ENCODE measurements at regions not wholly inside any gene's neighbourhood (a gene's known extent, or its start where the extent isn't known, plus 50 kb on each side); places are given as distances from the start of the nearest gene placed in this dataset.

DNA sequence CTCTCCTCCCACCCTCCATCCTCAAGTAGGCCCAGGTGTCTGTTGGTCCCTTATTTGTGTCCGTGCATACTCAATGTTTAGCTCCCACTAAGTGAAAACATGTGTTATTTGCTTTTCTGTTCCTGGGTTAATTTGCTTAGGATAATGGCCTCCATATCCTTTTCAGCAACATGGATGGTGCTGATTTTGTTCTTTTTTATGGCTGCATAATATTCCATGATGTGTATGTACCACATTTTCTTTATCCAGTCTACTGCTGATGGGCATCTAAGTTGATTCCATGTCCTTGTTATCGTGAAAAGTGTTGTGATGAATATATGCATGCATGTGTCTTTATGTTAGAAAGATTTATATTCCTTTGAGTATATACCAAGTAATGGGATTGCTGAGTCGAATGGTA is 314.9 kb upstream of the IRAK1BP1 start:
- Mint-ChIP-seq H3K9me3 (ENCODE audit: low read depth) (peaks cover 24% of the 10 kb centered on the region), H3K4me3 (ENCODE audit: unreplicated experiment) (no peak overlapping the region), H3K27ac (ENCODE audit: unreplicated experiment) (no peak overlapping the region), H3K4me1 (ENCODE audit: low read depth) (no peaks in the 10 kb centered on the region), H3K36me3 (ENCODE audit: low read depth) (peaks cover 2% of the 10 kb centered on the region), H3K27me3 (ENCODE audit: low read depth) (no peaks in the 10 kb centered on the region)
- TF ChIP-seq, protein P1, sequence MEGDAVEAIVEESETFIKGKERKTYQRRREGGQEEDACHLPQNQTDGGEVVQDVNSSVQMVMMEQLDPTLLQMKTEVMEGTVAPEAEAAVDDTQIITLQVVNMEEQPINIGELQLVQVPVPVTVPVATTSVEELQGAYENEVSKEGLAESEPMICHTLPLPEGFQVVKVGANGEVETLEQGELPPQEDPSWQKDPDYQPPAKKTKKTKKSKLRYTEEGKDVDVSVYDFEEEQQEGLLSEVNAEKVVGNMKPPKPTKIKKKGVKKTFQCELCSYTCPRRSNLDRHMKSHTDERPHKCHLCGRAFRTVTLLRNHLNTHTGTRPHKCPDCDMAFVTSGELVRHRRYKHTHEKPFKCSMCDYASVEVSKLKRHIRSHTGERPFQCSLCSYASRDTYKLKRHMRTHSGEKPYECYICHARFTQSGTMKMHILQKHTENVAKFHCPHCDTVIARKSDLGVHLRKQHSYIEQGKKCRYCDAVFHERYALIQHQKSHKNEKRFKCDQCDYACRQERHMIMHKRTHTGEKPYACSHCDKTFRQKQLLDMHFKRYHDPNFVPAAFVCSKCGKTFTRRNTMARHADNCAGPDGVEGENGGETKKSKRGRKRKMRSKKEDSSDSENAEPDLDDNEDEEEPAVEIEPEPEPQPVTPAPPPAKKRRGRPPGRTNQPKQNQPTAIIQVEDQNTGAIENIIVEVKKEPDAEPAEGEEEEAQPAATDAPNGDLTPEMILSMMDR (IDR thresholded peaks at IDR 0.05): no peak
- DNase-seq (ENCODE audit: low spot score): no peak

DNA sequence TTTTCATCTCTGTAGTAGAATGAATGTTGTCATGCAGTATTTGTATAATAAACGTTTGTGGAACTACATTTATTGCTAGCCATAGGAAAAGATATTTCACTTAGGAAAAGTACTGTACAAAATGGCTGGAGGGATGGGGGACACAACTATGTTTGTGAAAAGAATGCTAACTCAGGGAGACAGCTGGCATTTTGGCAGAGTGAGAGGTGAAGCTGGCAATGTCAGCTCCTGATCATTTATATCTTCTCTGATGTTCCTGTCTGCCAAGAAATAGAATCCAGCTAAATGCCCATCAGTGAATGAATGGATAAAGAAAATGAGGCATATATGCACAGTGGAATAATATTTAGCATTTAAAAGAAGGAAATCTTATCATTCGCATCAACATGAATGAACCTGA is 313.0 kb upstream of the IRAK1BP1 start:
- H3K4me3 Mint-ChIP-seq (ENCODE audit: unreplicated experiment): no peak overlapping the region
- no peaks in the 10 kb centered on the region for H3K4me1 Mint-ChIP-seq (ENCODE audit: low read depth)
- H3K27ac Mint-ChIP-seq (ENCODE audit: unreplicated experiment): no peak overlapping the region
- H3K9me3 Mint-ChIP-seq (ENCODE audit: low read depth): peaks cover 24% of the 10 kb centered on the region
- no peaks in the 10 kb centered on the region for H3K27me3 Mint-ChIP-seq (ENCODE audit: low read depth)
- DNase-seq (ENCODE audit: low spot score): no peak
- H3K36me3 Mint-ChIP-seq (ENCODE audit: low read depth): peaks cover 2% of the 10 kb centered on the region
- TF ChIP-seq, protein P1 (IDR thresholded peaks at IDR 0.05): no peak

DNA sequence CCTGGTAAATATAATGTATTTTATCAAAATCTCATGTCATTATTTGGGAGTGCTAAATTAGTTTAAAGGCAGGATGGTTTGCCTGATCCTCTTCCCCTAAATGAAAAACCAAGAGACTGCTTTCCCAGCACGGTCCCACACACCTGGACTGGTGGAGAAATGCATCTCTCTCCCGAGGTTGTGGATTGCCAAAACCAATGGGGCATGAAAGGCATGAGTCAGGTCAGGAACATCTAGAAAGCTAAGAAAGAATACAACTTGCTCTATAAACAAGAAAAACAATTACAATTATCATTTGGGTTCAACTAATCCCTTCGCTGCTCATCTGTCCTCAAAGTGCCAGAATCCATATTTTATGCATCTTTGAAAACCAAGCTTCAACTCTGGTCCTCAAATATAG is 308.3 kb upstream of the IRAK1BP1 start:
- TF ChIP-seq, protein P1 (IDR thresholded peaks at IDR 0.05): no peak
- no peak for DNase-seq (ENCODE audit: low spot score)
- Mint-ChIP-seq H3K4me1 (ENCODE audit: low read depth) (peaks cover 8% of the 10 kb centered on the region), H3K9me3 (ENCODE audit: low read depth) (peaks cover 12% of the 10 kb centered on the region), H3K27ac (ENCODE audit: unreplicated experiment) (no peak overlapping the region), H3K27me3 (ENCODE audit: low read depth) (no peaks in the 10 kb centered on the region), H3K36me3 (ENCODE audit: low read depth) (peaks cover 2% of the 10 kb centered on the region), H3K4me3 (ENCODE audit: unreplicated experiment) (no peak overlapping the region)

DNA sequence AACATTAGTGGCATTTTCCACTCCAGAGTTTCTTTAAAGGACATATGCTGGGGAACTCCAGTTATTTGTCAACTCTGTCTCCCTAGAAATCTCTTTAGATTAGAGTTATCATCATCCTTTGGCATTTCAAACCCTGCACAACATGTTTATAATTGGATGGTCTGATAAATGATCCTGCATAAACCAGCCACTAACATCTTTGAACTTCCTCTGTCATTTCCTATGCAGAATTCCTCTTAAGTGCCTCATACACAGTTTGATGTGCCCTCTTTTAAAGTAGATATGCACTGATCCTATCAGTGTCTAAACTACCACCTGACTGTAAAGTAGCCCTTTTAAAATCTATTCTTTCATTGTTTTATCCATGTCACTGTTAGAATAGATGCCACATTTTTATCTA is 306.3 kb upstream of the IRAK1BP1 start:
- Mint-ChIP-seq H3K4me1 (ENCODE audit: low read depth) (peaks cover 12% of the 10 kb centered on the region), H3K36me3 (ENCODE audit: low read depth) (peaks cover 2% of the 10 kb centered on the region), H3K27ac (ENCODE audit: unreplicated experiment) (no peak overlapping the region), H3K9me3 (ENCODE audit: low read depth) (peaks cover 7% of the 10 kb centered on the region), H3K27me3 (ENCODE audit: low read depth) (no peaks in the 10 kb centered on the region), H3K4me3 (ENCODE audit: unreplicated experiment) (no peak overlapping the region)
- no peak for DNase-seq (ENCODE audit: low spot score)
- TF ChIP-seq, protein P1 (IDR thresholded peaks at IDR 0.05): no peak

DNA sequence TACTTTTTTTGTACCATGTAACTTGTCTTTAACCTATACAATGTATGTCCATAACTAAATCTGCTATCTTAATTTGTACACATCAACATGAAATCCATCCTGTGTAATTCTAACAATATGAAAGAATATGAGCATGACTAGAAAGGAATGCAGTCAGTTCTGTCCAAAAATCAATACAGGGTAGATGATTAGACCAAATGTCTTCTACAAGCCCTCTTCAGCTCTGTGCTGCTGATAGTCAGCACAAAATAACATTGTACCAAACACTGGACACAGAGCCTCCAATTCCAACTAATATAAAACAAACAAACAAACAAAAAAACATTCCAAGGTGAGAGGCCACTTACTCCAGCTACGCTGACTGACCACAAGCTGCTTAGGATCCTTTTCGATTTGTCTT is 301.4 kb upstream of the IRAK1BP1 start:
- H3K4me1 Mint-ChIP-seq (ENCODE audit: low read depth): peaks cover 12% of the 10 kb centered on the region
- TF ChIP-seq, protein P1 (IDR thresholded peaks at IDR 0.05): no peak
- no peaks in the 10 kb centered on the region for H3K36me3 Mint-ChIP-seq (ENCODE audit: low read depth)
- no peaks in the 10 kb centered on the region for H3K27me3 Mint-ChIP-seq (ENCODE audit: low read depth)
- DNase-seq (ENCODE audit: low spot score): no peak
- peaks cover 10% of the 10 kb centered on the region for H3K9me3 Mint-ChIP-seq (ENCODE audit: low read depth)
- no peak overlapping the region for H3K27ac Mint-ChIP-seq (ENCODE audit: unreplicated experiment)
- H3K4me3 Mint-ChIP-seq (ENCODE audit: unreplicated experiment): no peak overlapping the region

Data from chondrocyte (in vitro differentiated cells).